B cell (primary cell): ENCODE measurements at regions not wholly inside any gene's neighbourhood (a gene's known extent, or its start where the extent isn't known, plus 50 kb on each side); places are given as distances from the start of the nearest gene placed in this dataset.

Experiments
- ATAC-seq: fragments of 200-7000 bp; cut with Tn5 transposase; one replicate; pipeline ENCODE4 v1.10.0; 2021; ENCODE audit warnings: low read depth, mild to moderate bottlenecking, moderate number of reproducible peaks, moderate library complexity
- CTCF ChIA-PET: fragments of 350-600 bp; sonication (Branson Sonifier 250); formaldehyde crosslinking; loops from one replicate; lab custom pipeline; 2021; ENCODE audit warnings: antibody characterized with exemption, inconsistent platforms; lab: Charles Lee
- POLR2A ChIA-PET: fragments of 350-600 bp; sonication (Branson Sonifier 250); formaldehyde crosslinking; loops from one replicate; lab custom pipeline; 2021; ENCODE audit warnings: antibody characterized with exemption; lab: Charles Lee
- DNase-seq: peaks from one replicate; pipeline ENCODE4 v3.0.0; 2013
- H2AFZ ChIP-seq: 2 replicates; pipeline ENCODE4 v1.6.1; 2012; ENCODE audit warnings: mild to moderate bottlenecking, low read depth, low read length; ENCODE audit not compliant: insufficient read depth, poor library complexity, severe bottlenecking
- H3K27ac ChIP-seq, 2 donors: 1 replicate in 1 of 2; 2 replicates in 1 of 2; pipeline ENCODE4 v1.5.1; 2012 to 2013; ENCODE audit warnings: low read length in 2 of 2, mild to moderate bottlenecking in 2 of 2, moderate library complexity in 1 of 2
- H3K27me3 ChIP-seq, 4 experiments: fragments of 200-600 bp in 1 of 4; sonication (generic) in 1 of 4; replicated peaks in 1 of 4; 1 replicate in 2 of 4; 2 replicates in 2 of 4; pipeline versions ENCODE4 v1.6.1 to v1.7.0; 2013 to 2016; ENCODE audit warnings: low read length in 3 of 4, mild to moderate bottlenecking in 2 of 4, mixed read lengths in 1 of 4, moderate library complexity in 1 of 4; ENCODE audit not compliant: insufficient read depth in 4 of 4, control insufficient read depth in 3 of 4; ENCODE audit errors: control extremely low read depth in 1 of 4
- H3K36me3 ChIP-seq, 2 experiments: replicated peaks in 1 of 2; 1 replicate in 1 of 2; 2 replicates in 1 of 2; pipeline versions ENCODE4 v1.6.1 to v1.7.1; 2013; ENCODE audit warnings: low read length in 1 of 2; ENCODE audit not compliant: insufficient read depth in 2 of 2, control insufficient read depth in 1 of 2; ENCODE audit errors: control extremely low read depth in 1 of 2, extremely low read depth in 1 of 2
- H3K4me1 ChIP-seq, 2 donors: fragments of 200-600 bp in 1 of 2; sonication (generic) in 1 of 2; 1 replicate in 1 of 2; 2 replicates in 1 of 2; pipeline versions ENCODE4 v1.5.1 to v1.6.1; 2013 to 2017; ENCODE audit warnings: low read length in 2 of 2; ENCODE audit not compliant: control insufficient read depth in 2 of 2, insufficient read depth in 2 of 2
- H3K4me2 ChIP-seq: replicated peaks from 2 replicates; pipeline ENCODE3; 2012; ENCODE audit warnings: mild to moderate bottlenecking, low read depth, low read length; ENCODE audit not compliant: poor library complexity, severe bottlenecking
- H3K4me3 ChIP-seq, 5 experiments: fragments of 200-600 bp in 1 of 5; sonication (generic) in 1 of 5; 1 replicate in 3 of 5; 2 replicates in 2 of 5; pipeline versions ENCODE4 v1.5.1 to v1.7.0; 2011 to 2016; ENCODE audit warnings: low read length in 4 of 5, mild to moderate bottlenecking in 4 of 5, low read depth in 2 of 5, control low read depth in 1 of 5, moderate library complexity in 1 of 5; ENCODE audit not compliant: insufficient read depth in 1 of 5; ENCODE audit errors: control extremely low read depth in 1 of 5, extremely low read depth in 1 of 5
- H3K79me2 ChIP-seq: fragments of 200-600 bp; sonication (generic); one replicate; pipeline ENCODE4 v1.6.0; 2016; ENCODE audit warnings: low read length; ENCODE audit not compliant: control insufficient read depth, insufficient read depth
- H3K9ac ChIP-seq: fragments of 200-600 bp; sonication (generic); 2 replicates; pipeline ENCODE4 v1.6.1; 2017; ENCODE audit warnings: mild to moderate bottlenecking, low read length, moderate library complexity
- H3K9me3 ChIP-seq, 3 donors: one replicate each; pipeline versions ENCODE4 v1.6.1 to v1.7.1; 2013; ENCODE audit warnings: low read length in 2 of 3; ENCODE audit not compliant: control insufficient read depth in 2 of 3, insufficient read depth in 1 of 3; ENCODE audit errors: control extremely low read depth in 1 of 3
- H4K20me1 ChIP-seq: 2 replicates; pipeline ENCODE4 v1.6.0; 2012; ENCODE audit warnings: mild to moderate bottlenecking, low read length; ENCODE audit not compliant: insufficient read depth, control insufficient read depth, poor library complexity, severe bottlenecking
- H3K27ac Mint-ChIP-seq: one replicate; pipeline ENCODE4 v1.8.0; 2021; ENCODE audit warnings: mixed read lengths
- H3K27me3 Mint-ChIP-seq: one replicate; pipeline ENCODE4 v1.8.0; 2021; ENCODE audit warnings: mixed read lengths
- H3K4me1 Mint-ChIP-seq: one replicate; pipeline ENCODE4 v1.8.0; 2021; ENCODE audit warnings: mixed read lengths
- H3K4me3 Mint-ChIP-seq: one replicate; pipeline ENCODE4 v1.8.0; 2021; ENCODE audit warnings: mixed read lengths
- H3K9me3 Mint-ChIP-seq: one replicate; pipeline ENCODE4 v1.8.0; 2022; ENCODE audit warnings: mixed read lengths; ENCODE audit not compliant: insufficient read depth
- EZH2 ChIP-seq: IDR thresholded peaks from 2 replicates; pipeline ENCODE4 v1.6.1; 2012; ENCODE audit warnings: borderline replicate concordance, low read depth, mild to moderate bottlenecking, moderate library complexity, low read length; ENCODE audit not compliant: insufficient read depth, poor library complexity, severe bottlenecking
- WGBS: methylation state at CpG from one replicate; pipeline ENCODE4 v1.1.5; 2013; ENCODE audit warnings: missing lambda C conversion rate; ENCODE audit not compliant: insufficient coverage; 5-methylcytosine and 5-hydroxymethylcytosine counted together
- intact Hi-C: fragments of 100-400 bp; cut with micrococcal nuclease; formaldehyde crosslinking; loops from one replicate; pipeline ENCODE4 v1.10.0; 2022
- TF ChIP-seq, protein P1 (sequence below): fragments of 200-600 bp; IDR thresholded peaks from one replicate; pipeline ENCODE4 v1.8.0; 2022; ENCODE audit warnings: antibody characterized with exemption, mild to moderate bottlenecking

DNA sequence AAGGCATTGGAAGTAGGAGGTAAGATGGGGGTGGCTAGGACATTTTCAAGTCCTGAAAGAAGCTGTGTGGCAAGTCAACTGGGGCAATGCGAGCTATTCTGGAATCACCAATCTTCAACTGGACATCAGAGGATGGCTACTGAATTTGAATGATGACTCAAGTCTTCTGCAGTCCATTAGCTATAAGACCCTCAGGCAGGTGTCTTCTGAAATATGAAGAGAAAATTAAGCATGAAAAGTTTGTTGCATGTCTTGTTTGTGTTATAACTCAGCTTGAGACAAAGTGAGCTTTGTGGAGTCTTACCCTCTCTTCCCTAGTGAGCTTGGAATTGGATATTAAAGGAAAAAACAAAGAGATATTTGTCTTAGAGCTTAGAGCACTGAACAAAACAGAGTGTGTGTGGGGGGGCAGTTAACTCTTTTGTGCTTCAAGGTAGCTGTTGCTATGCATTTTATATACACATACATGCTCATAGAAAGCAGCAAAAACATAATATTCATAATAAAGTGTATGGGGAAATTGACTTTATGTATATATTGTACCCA, 979.1 kb downstream of the MCTP2 start:
- no peak for ATAC-seq
- H3K27me3 Mint-ChIP-seq = no peaks in the 10 kb centered on the region
- intact Hi-C loops = no loop called here

DNA sequence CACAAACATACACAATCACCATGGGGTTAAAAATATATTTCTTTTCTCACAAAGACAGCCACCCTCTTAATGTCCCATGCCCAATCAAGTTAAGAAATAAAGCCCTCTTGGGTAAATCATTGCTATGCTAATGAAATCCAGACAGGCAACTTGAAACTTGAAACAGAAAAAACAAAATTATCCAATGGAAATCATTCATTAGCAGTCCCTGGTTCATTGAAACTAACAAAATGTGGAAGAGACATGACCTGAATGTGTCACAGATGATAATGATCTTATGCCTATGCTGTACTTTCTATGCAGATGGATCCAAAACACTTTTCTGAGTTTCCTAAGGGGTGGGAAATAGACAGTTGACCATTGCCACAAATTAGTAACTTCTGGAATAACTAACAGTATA, 983.7 kb downstream of the MCTP2 start:
- ATAC-seq = no peak
- Histone ChIP-seq H3K27ac (no peak overlapping the region), H3K4me2 (no peak overlapping the region), H3K4me1 (no peaks in the 10 kb centered on the region), H3K36me3 (no peaks in the 10 kb centered on the region), H3K27me3 (no peaks in the 10 kb centered on the region), H3K4me3 (no peak overlapping the region), H2AFZ (no peak overlapping the region), H3K9me3 (no peaks in the 10 kb centered on the region), H3K79me2 (no peaks in the 10 kb centered on the region), H4K20me1 (no peaks in the 10 kb centered on the region), H3K9ac (no peak overlapping the region)
- DNase-seq = no peak
- CTCF ChIA-PET = no interaction called here
- intact Hi-C loops = no loop called here
- H3K27me3 Mint-ChIP-seq = no peaks in the 10 kb centered on the region
- POLR2A ChIA-PET = no interaction called here
- peaks cover 5% of the 10 kb centered on the region for H3K9me3 Mint-ChIP-seq
- no peak for TF ChIP-seq EZH2
- TF ChIP-seq, protein P1, sequence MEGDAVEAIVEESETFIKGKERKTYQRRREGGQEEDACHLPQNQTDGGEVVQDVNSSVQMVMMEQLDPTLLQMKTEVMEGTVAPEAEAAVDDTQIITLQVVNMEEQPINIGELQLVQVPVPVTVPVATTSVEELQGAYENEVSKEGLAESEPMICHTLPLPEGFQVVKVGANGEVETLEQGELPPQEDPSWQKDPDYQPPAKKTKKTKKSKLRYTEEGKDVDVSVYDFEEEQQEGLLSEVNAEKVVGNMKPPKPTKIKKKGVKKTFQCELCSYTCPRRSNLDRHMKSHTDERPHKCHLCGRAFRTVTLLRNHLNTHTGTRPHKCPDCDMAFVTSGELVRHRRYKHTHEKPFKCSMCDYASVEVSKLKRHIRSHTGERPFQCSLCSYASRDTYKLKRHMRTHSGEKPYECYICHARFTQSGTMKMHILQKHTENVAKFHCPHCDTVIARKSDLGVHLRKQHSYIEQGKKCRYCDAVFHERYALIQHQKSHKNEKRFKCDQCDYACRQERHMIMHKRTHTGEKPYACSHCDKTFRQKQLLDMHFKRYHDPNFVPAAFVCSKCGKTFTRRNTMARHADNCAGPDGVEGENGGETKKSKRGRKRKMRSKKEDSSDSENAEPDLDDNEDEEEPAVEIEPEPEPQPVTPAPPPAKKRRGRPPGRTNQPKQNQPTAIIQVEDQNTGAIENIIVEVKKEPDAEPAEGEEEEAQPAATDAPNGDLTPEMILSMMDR = no peak
- H3K27ac Mint-ChIP-seq = no peak overlapping the region
- no peak overlapping the region for H3K4me3 Mint-ChIP-seq
- no peaks in the 10 kb centered on the region for H3K4me1 Mint-ChIP-seq

More for the DNA sequence above, 979.1 kb downstream of the MCTP2 start:
- Histone ChIP-seq H3K9me3 (peaks cover 0 to 9% (median 0%) of the 10 kb centered on the region in 3 donors), H3K27ac (no peak overlapping the region), H4K20me1 (no peaks in the 10 kb centered on the region), H3K4me2 (no peak overlapping the region), H3K4me1 (no peaks in the 10 kb centered on the region), H2AFZ (no peak overlapping the region), H3K4me3 (no peak overlapping the region), H3K36me3 (no peaks in the 10 kb centered on the region), H3K27me3 (no peaks in the 10 kb centered on the region), H3K79me2 (no peaks in the 10 kb centered on the region), H3K9ac (no peak overlapping the region)
- Mint-ChIP-seq H3K9me3 (peaks cover 8% of the 10 kb centered on the region), H3K4me1 (no peaks in the 10 kb centered on the region), H3K27ac (no peak overlapping the region), H3K4me3 (no peak overlapping the region)
- CTCF ChIA-PET = no interaction called here
- DNase-seq = no peak
- whole genome bisulfite sequencing = 100% methylated on average over 1 of the region's 1 CpG
- POLR2A ChIA-PET = no interaction called here
- TF ChIP-seq, protein P1 = no peak
- TF ChIP-seq EZH2 = no peak
